GM19043 (cell line): ENCODE measurements at regions not wholly inside any gene's neighbourhood (a gene's known extent, or its start where the extent isn't known, plus 50 kb on each side); places are given as distances from the start of the nearest gene placed in this dataset.
"Not testable (repeated sequence)": the region's sequence is repeated elsewhere in the genome, so short reads cannot be mapped to it uniquely, and the experiment has no call there.

Experiments used
- ATAC-seq: cut with Tn5 transposase; IDR thresholded peaks from one replicate; pipeline ENCODE4 v1.9.1; 2021; ENCODE audit warnings: low read depth; ENCODE audit not compliant: unreplicated experiment

DNA sequence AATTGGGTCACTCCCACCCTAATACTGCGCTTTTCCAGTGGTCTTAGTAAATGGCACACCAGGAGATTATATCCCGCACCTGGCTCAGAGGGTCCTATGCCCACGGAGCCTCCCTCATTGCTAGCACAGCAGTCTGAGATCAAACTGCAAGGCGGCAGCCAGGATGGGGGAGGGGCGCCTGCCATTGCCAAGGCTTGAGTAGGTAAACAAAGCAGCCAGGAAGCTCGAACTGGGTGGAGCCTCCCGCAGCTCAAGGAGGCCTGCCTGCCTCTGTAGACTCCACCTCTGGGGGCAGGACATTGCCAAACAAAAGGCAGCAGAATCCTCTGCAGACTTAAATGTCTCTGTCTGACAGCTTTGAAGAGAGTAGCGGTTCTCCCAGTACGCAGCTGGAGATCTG, 52.4 kb upstream of the PMPCB start:
- ATAC-seq, result not testable (repeated sequence)

DNA sequence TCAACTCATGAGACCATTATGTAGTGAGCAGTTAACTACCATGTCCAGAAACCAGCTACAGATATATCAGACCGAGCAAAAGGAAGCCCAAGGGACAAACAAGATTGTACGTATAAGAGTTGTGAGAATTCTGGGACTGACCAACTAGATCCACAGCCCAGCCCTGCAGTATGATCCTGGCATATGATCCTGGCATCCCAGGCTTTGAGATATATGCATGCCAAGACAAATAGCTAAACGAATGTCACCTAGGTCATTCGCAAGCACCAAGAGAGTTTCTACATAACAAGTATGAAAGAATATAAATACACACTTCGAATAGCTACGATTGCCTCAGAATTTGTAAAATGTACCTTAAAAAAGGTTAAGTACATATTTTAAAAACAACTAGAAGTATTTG, 56.4 kb upstream of the PMPCB start:
- no peak for ATAC-seq

DNA sequence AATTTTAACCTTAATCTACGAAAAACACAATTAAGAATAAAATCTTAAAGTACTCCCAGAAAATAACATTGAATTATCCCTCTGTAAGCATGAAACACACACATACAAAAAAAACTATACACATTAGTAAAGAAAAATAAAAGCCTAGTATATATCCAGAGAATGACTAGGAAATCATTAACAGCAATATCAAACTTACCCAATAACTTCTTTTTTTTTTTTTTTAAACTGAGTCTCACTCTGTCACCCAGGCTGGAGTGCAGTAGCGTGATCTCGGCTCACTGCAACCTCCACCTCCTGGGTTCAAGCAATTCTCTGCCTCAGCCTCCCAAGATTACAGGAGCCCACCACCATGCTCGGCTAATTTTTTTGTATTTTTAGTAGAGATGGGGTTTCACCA, 61.4 kb upstream of the PMPCB start:
- not testable (repeated sequence) for ATAC-seq

DNA sequence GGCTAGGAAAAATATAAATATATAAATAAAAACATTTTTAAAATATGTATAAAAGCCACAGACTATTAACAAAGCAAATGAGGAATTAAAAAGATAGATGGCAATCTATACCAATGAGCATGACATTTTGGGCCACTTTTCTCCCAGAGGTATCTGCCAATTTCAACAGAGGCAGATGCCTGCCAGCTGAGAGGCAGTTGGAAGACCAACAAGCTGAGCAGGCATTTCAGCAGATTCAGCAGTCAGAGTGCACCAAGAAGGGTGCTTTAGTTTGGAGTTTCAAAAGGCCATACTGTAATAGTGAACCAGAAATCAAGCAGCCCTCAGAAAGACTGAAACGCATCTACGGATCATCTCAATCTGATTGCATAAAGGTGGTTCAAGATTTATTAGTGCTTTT, 62.4 kb upstream of the PMPCB start:
- ATAC-seq, result not testable (repeated sequence)

DNA sequence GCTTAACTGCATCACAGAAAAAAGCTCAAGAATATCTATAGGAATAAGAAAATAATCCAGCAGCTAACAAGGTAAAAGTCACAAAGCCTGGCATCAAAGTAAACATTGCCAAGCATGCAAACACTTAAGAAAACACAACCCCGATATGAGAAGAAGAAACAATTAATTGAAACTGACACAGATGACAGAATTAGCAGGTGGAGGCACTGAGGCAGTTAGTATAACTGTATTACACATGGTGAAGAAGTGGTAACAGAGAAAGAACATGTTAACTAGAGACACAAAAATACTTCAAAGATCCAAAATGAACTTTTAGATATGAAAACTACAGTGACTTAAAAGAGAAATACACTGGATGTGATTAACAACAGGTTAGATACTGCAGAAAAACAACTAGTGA, 69.4 kb upstream of the PMPCB start:
- peak; percentile 52 for ATAC-seq

DNA sequence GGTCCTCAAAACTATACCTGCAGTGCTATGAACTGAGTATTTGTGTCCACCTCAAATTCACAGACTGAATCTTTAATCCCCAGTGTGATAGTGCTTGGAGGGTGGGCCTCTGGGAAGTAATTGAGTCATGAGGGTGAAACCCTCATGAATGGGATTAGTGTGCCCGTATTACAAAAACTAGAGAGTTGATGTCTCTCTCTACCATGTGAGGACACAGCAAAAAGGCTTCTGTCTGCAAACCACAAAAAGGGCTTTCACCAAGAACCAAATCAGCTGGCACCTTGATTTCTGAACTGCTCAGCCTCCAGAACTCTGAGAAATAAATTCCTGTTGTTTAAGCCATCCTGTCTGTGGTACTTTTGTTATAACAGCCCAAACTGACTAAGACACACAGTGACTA, 71.4 kb upstream of the PMPCB start:
- ATAC-seq, result not testable (repeated sequence)

DNA sequence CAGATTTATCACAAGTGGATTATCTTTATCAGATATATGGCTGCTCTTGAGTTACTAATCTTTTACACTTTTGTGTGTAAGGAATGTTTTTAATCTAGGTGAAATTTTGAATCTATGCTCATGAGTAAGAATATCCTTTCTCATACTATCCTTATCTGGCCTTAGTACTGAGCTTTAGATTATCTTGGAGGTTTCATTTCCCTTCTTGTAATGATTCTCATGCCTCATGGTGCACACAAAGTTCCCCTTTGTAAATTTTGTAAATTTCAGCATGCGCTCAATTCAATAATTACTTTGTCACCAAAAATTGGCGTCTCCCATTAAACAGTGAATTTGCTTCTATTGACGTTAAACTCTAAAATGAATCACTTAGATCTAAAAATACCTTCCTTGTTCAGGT, 74.2 kb upstream of the NAPEPLD start:
- not testable (repeated sequence) for ATAC-seq

DNA sequence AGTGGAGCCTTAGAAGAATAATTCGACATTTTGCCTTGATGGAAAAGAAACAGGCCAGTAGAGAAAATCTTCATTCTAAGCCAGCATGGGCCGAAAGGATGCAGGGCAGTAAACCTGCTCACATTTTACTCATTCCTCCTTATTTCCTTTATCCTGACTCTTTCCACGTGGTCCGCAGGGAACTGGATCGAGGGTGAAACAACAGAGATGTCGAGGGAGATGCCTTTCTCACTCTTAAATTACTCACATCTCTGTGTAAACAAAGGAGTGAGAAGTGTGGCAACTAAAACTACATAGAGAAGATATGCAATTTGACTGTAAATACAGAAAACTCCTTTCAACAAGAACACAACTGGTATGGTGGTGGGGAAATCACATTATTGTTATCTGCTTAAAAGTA, 62.1 kb upstream of the NAPEPLD start:
- not testable (repeated sequence) for ATAC-seq

DNA sequence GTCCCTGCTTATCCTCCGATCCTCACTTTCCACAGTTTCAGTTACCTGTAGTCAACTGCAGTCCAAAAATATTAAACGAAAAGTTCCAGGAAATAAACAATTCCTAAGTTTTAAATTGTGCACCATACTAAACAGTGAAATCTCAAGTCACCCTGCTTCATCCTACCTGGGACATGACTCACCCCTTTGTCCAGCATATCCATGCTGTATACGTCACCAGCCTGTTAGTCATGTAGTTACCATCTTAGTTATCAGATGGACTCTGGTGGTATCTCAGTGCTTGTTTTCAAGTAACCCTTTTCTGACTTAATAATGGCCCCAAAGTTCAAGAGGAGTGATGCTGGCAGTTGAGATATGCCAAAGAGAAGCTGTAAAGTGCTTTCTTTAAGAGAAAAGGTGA, 50.3 kb upstream of the NAPEPLD start:
- ATAC-seq, result not testable (repeated sequence)
